HG03558 (cell line): ENCODE measurements at regions not wholly inside any gene's neighbourhood (a gene's known extent, or its start where the extent isn't known, plus 50 kb on each side); places are given as distances from the start of the nearest gene placed in this dataset.
A peak's percentile ranks its signal among the peaks of the same experiment; 100 is the strongest.

Experiments used
- ATAC-seq: cut with Tn5 transposase; IDR thresholded peaks from one replicate; pipeline ENCODE4 v1.9.1; 2021; ENCODE audit warnings: moderate number of reproducible peaks; ENCODE audit not compliant: unreplicated experiment; ENCODE audit errors: extremely low read depth

GRCh38 chr10:4546931-4547330 is 279.1 kb upstream of the AKR1E2 start:
- no peak for ATAC-seq

GRCh38 chr10:4546500-4546899 is 279.5 kb upstream of the AKR1E2 start:
- ATAC-seq, result no peak

- no peak for ATAC-seq
Observed at GRCh38 chr10:4545062-4545461, 280.9 kb upstream of the AKR1E2 start.

DNA sequence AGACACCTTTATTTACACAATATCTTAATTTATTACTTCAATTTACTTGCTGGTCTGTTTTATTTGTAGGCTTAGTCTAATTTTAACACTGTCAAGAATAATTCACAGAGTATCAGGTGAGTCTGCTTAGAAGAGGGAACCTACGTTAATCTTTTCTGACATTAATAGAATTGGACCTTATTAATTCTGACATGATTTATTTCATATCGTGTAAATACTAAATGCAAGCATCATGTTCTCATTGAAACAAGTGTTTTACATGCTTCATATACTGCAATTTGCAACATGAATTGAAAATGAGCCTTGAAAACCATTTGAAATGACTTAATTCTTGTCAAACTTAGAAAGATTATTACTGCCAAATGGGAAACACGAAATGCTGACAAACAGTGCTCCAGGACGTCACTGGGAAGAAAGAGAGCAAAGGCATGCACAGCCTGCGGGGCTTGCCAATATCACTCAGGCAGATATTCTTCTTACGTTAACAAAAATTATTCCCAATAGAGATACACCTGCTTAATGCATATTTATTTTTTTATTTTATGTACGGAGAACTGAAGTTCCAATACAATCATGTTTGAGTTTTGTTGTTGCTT is 282.0 kb upstream of the AKR1E2 start:
- ATAC-seq, result no peak

- ATAC-seq, result no peak
Observed at GRCh38 chr10:4541292-4541691, 284.7 kb upstream of the AKR1E2 start.

DNA sequence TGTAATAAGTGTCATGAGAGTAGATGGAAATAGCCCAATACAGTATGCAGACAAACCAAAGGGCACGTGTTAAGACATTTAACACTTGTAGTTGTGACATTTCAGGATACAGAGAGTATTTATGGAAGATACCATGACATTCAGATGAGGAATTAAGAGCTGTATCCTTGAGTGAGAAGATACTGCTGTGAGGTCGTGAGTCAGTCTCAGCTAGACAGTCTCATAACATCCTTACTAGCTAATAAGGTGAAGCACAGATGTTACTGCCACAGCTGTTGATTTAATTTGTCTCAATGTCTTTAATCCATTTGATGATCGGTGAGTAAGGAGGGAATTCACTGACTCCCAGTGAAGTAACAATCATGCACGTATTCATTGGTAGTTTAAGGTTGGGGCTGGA is 288.0 kb upstream of the AKR1E2 start:
- ATAC-seq, result no peak

DNA sequence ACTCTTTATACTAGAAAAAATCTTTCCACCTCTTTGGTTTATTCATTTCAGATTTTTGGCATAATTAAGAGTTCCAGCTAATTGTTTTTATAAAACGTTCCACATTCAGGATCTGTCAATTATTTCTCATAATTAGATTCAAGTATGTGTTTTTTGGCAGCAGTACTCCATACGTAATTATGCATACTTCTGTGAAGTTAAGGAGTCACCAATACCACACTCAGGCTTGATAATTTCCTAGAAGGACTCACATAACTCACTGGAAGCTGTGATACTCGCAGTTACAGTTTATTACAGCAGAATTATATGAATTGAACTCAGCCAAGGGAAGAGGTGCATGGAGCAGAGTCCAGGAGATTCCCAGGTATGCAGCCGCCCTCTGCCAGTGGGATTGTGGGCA is 290.5 kb upstream of the AKR1E2 start:
- ATAC-seq, result no peak

DNA sequence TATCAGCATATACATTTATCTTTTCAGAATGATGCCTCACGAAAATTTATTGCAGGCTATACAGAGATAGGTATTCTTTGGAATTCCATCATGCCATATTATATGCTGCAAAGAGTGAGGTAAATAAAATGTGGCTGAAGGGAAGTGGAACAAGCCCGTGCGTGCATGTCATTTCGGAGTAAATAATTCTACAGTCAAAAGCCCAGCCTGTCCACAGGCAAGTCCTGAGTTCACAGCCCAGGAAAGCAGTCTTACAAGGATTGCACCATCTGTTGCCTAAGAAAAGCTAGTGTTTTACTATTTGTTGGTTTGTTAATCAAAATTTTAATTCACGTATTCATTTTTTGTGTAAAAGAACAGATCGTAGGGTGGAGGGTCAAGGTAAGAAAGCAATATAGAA is 292.4 kb upstream of the AKR1E2 start:
- no peak for ATAC-seq

DNA sequence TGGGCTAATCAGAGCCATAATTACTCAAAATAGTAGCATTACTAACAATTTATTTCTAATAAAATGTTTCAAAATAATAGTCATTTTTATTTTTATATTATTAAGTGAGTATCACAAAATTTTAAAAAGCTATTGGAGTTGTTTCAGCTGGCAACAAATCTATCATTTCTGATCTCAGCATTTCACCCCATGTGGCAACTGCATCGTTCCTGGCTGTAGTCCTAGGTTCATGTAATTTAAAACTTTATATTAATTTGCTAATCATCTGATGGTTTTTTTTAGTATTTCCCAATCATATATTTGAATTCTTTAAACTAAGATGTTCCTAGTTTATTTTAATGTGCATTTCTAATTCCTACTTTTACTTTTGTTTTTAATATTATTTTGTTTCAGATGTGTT is 293.0 kb upstream of the AKR1E2 start:
- no peak for ATAC-seq

DNA sequence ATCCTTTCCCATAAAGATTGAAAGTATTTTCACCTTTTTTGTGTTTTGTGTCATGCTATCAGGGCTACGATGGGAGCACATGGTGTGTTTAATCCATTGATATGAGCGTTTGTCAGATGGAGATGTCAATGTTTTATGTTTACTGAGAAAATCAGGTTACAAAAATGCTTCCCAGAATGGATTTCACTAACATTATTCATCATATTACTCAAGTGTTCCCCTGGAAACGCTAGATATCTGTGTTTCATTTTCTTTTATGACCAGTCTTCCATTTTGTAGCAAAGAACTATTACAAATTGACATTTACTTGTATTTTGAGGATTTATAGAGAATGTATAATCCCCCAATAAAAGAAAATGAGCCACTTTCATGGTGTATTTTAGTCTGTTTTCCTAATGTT is 293.5 kb upstream of the AKR1E2 start:
- ATAC-seq, result no peak

DNA sequence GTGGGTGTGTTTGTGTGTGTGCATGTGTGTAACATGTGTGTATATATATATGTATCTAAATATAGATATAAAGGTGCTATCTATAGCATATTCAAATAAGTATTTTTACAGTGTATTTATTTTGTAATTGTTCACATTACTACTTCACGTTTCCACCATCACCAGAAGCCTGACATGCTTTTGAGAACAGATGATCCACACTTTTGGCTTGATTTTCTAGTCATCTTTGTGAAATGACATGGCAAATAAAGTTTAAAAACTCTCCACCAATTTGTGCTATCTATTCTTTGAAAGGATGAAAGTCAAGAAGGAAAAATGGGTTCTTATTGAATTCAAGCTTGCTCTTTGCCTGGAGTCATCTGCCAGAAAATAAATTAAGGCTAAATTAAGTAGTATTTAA is 294.0 kb upstream of the AKR1E2 start:
- no peak for ATAC-seq

DNA sequence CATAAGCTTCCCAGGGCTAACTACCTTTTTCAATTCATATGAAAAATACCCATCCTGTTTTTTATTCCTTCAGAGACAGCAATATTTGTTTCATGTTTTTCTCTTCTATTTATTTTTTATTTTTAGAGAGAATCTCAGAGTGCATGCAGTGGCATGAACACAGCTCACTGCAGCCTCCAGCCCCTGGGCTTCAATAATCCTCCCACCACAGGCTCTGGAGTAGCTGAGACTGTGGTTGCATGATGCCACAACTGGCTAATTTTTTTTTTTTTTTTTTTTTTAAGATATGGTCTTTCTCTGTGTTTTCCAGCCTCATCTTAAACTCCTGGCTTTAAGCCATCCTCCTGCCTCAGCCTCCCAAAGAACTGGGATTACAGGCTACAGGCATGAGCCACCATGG is 296.7 kb upstream of the AKR1E2 start:
- ATAC-seq, result no peak

DNA sequence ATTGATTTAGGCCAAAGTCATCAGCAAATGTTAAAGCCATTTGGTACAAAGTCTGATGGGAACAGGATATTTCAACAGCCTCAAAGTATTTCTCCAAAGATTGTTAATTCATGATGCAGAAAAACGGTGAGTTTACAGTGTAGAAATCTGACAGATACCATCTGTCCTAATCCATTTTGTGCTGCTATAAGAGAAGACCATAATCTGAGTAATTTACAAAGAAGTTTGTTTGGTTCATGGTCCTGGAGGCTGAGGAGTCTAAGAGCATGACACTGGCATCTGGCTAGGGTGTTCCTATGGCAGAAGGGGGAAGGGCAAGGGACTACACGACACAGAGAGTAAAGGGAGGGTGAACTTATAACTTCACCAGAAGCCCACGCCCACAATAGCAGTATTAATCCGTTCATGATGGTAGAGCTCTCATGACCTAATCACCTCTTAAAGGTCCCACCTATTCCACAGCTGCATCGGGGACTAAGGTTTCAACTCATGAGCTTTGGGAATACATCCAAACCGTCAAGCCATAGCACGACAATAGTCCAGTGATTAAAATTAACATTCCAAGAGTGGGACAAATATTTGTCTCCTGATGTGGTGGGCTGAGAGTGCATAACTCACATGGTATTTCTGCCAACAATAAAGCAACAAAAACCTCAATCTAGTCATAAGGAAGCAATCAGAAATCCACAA is 298.6 kb upstream of the AKR1E2 start:
- ATAC-seq, result no peak

DNA sequence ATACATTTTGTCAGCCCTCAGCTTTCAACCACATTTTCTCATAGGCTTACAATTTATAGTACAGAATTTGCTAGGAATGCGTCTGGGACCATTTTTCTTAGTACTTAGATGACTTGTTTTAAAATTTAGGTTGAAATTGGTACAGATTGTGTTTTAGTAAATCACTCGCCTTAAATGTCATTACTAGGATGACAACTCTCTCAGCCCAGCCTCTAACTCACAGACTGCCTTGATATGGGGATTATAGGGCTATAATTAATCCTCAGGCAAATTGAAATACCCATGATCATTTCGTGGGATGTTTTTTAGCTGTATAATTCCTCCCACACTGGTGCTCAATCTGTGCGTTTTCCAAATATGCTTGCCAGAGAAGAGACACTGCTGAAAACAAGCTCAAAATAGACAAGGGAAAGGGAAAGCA is 299.7 kb upstream of the AKR1E2 start:
- no peak for ATAC-seq

DNA sequence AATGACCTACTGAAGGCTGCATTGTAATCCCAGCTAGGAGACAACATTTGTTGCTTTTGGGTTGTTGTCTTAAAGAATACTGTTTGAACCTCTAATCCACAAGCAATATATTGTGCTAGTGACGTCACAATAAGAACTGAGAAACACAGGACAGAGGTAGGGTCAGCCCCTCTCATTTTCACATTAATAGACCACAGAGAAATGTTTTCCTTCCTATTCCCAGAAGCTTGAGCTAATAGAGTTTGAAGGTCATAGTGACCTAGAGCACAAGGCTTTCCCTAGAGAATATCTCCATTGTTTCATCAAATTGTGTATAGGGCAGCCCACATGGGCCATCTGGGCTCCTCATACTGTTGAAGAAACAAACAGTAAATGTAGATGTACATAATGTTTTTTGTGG is 300.9 kb upstream of the AKR1E2 start:
- no peak for ATAC-seq

GRCh38 chr10:4522296-4523000 is 303.6 kb upstream of the AKR1E2 start:
- ATAC-seq, result peak; percentile 87

- no peak for ATAC-seq
Observed at GRCh38 chr10:4519658-4520402, 306.2 kb upstream of the AKR1E2 start.

GRCh38 chr10:4517746-4518145 is 308.3 kb upstream of the AKR1E2 start:
- ATAC-seq, result no peak

- ATAC-seq, result no peak
Observed at GRCh38 chr10:4515721-4516120, 310.3 kb upstream of the AKR1E2 start.

- ATAC-seq, result no peak
Observed at GRCh38 chr10:4514445-4515108, 311.4 kb upstream of the AKR1E2 start.
